Trophoblast cell (in vitro differentiated cells and primary cell): ENCODE measurements at regions not wholly inside any gene's neighbourhood (a gene's known extent, or its start where the extent isn't known, plus 50 kb on each side); places are given as distances from the start of the nearest gene placed in this dataset.
A peak's percentile ranks its signal among the peaks of the same experiment; 100 is the strongest.

Source experiments
- DNase-seq, 2 donors: peaks; one replicate each; pipeline ENCODE4 v3.0.0-alpha.2; 2016
- H2AFZ ChIP-seq: 2 replicates; pipeline ENCODE4 v1.6.1; 2013; ENCODE audit warnings: low read length, moderate library complexity, mild to moderate bottlenecking; ENCODE audit not compliant: insufficient read depth, poor library complexity
- H2AK5ac ChIP-seq: 2 replicates; pipeline ENCODE4 v1.6.1; 2013; ENCODE audit warnings: mild to moderate bottlenecking, low read length
- H2BK120ac ChIP-seq: 2 replicates; pipeline ENCODE4 v1.6.1; 2013; ENCODE audit warnings: low read length, mild to moderate bottlenecking, moderate library complexity; ENCODE audit not compliant: insufficient read depth, poor library complexity
- H2BK12ac ChIP-seq: 2 replicates; pipeline ENCODE4 v1.6.1; 2013; ENCODE audit warnings: mild to moderate bottlenecking, low read length, moderate library complexity
- H2BK5ac ChIP-seq: 2 replicates; pipeline ENCODE4 v1.6.1; 2013; ENCODE audit warnings: low read length, low read depth, moderate library complexity, mild to moderate bottlenecking; ENCODE audit not compliant: poor library complexity
- H3K14ac ChIP-seq: 2 replicates; pipeline ENCODE4 v1.6.1; 2013; ENCODE audit warnings: mild to moderate bottlenecking, low read length
- H3K18ac ChIP-seq: 2 replicates; pipeline ENCODE4 v1.6.1; 2013; ENCODE audit warnings: mild to moderate bottlenecking, low read length
- H3K23ac ChIP-seq: 2 replicates; pipeline ENCODE4 v1.6.1; 2013; ENCODE audit warnings: low read length
- H3K27ac ChIP-seq: 2 replicates; pipeline ENCODE4 v1.5.1; 2013; ENCODE audit warnings: low read depth, mild to moderate bottlenecking, inconsistent platforms, low read length, moderate library complexity
- H3K27me3 ChIP-seq: 2 replicates; pipeline ENCODE4 v1.6.1; 2013; ENCODE audit warnings: inconsistent platforms, mild to moderate bottlenecking, low read length, moderate library complexity; ENCODE audit not compliant: insufficient read depth
- H3K36me3 ChIP-seq, 2 experiments: 1 replicate in 1 of 2; 2 replicates in 1 of 2; pipeline ENCODE4 v1.6.1; 2013; ENCODE audit warnings: low read length in 2 of 2, mild to moderate bottlenecking in 2 of 2, moderate library complexity in 1 of 2; ENCODE audit not compliant: insufficient read depth in 2 of 2, control insufficient read depth in 1 of 2
- H3K4ac ChIP-seq: 2 replicates; pipeline ENCODE4 v1.6.1; 2013; ENCODE audit warnings: low read depth, mild to moderate bottlenecking, low read length, moderate library complexity
- H3K4me1 ChIP-seq, 2 experiments: 1 replicate in 1 of 2; 2 replicates in 1 of 2; pipeline ENCODE4 v1.6.1; 2013; ENCODE audit warnings: low read length in 2 of 2, mild to moderate bottlenecking in 2 of 2, moderate library complexity in 1 of 2; ENCODE audit not compliant: insufficient read depth in 2 of 2, control insufficient read depth in 1 of 2
- H3K4me2 ChIP-seq: 2 replicates; pipeline ENCODE4 v1.6.1; 2013; ENCODE audit warnings: inconsistent platforms, mild to moderate bottlenecking, low read length, moderate library complexity
- H3K4me3 ChIP-seq: 2 replicates; pipeline ENCODE4 v1.5.1; 2013; ENCODE audit warnings: mild to moderate bottlenecking, low read depth, low read length, inconsistent platforms
- H3K79me1 ChIP-seq: one replicate; pipeline ENCODE4 v1.6.1; 2013; ENCODE audit warnings: low read length
- H3K79me2 ChIP-seq: 2 replicates; pipeline ENCODE4 v1.6.1; 2013; ENCODE audit warnings: low read length, mild to moderate bottlenecking; ENCODE audit not compliant: control insufficient read depth, insufficient read depth, poor library complexity
- H3K9ac ChIP-seq: 2 replicates; pipeline ENCODE4 v1.6.1; 2013; ENCODE audit warnings: mild to moderate bottlenecking, low read length
- H3K9me3 ChIP-seq: 2 replicates; pipeline ENCODE4 v1.6.1; 2013; ENCODE audit warnings: low read depth, mild to moderate bottlenecking, control low read depth, inconsistent platforms, low read length; ENCODE audit not compliant: insufficient read depth
- H4K12ac ChIP-seq: 2 replicates; pipeline ENCODE4 v1.6.1; 2013; ENCODE audit warnings: low read depth, mild to moderate bottlenecking, low read length, moderate library complexity
- H4K8ac ChIP-seq: 2 replicates; pipeline ENCODE4 v1.6.1; 2013; ENCODE audit warnings: low read depth, mild to moderate bottlenecking, low read length, moderate library complexity
- H4K91ac ChIP-seq: one replicate; pipeline ENCODE4 v1.6.1; 2013; ENCODE audit warnings: low read depth, mild to moderate bottlenecking, low read length, moderate library complexity
- WGBS: extraction: QIAGEN DNeasy Blood & Tissue Kit; methylation state at CpG from one replicate; pipeline ENCODE4 v1.1.7; 2013; ENCODE audit warnings: missing lambda C conversion rate; ENCODE audit not compliant: insufficient read length, insufficient coverage; ENCODE audit errors: extremely low coverage; 5-methylcytosine and 5-hydroxymethylcytosine counted together

GRCh38 chr12:84745127-84745526 lies 167.5 kb downstream of the SLC6A15 start:
- Histone ChIP-seq H4K91ac (peak overlapping the region; percentile 57), H3K4me1 (no peaks in the 10 kb centered on the region), H4K12ac (no peak overlapping the region), H2AFZ (no peak overlapping the region), H3K4me2 (no peak overlapping the region), H2BK12ac (peak overlapping the region; percentile 40), H3K79me2 (no peaks in the 10 kb centered on the region), H3K36me3 (no peaks in the 10 kb centered on the region), H3K27ac (no peak overlapping the region), H3K9me3 (no peaks in the 10 kb centered on the region), H3K4ac (no peak overlapping the region), H2BK120ac (peak overlapping the region; percentile 33), H3K9ac (no peak overlapping the region), H3K79me1 (peaks cover 8% of the 10 kb centered on the region), H3K23ac (no peak overlapping the region), H3K4me3 (no peak overlapping the region), H2BK5ac (no peak overlapping the region), H2AK5ac (peak overlapping the region; percentile 68), H3K18ac (no peak overlapping the region), H3K27me3 (no peaks in the 10 kb centered on the region), H3K14ac (no peak overlapping the region), H4K8ac (peak overlapping the region; percentile 29)
- DNase-seq, result no peak
- no CpG with 5 or more reads among the region's 3 CpGs for WGBS

DNA sequence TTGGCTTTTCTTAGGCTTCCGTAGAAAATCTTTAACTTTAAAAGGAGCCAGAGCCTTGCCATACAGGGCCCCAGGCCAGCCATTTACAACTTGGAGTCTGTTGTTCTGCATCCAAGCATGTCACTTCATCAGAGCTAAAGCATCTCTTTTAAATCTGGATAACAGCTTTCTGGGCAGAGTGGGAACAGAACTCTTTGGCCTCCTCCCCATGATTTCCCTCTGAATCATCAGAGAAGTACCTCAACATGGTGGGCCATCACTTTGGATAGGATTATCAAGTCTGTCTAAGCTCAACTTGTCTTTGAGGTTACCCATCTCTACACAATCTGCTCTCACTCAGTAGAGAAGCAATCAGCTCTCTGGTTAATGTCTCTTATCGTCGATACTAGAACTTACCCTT lies 170.9 kb downstream of the SLC6A15 start:
- no CpG with 5 or more reads among the region's 3 CpGs for WGBS
- peaks cover 0 to 2% of the 10 kb centered on the region in 2 experiments for H3K4me1 ChIP-seq
- H4K8ac ChIP-seq, result no peak overlapping the region
- H3K9ac ChIP-seq, result no peak overlapping the region
- no peak for DNase-seq
- H2AK5ac ChIP-seq, result no peak overlapping the region
- no peak overlapping the region for H4K12ac ChIP-seq
- H2AFZ ChIP-seq, result no peak overlapping the region
- H3K14ac ChIP-seq, result no peak overlapping the region
- no peaks in the 10 kb centered on the region for H3K36me3 ChIP-seq
- H4K91ac ChIP-seq, result no peak overlapping the region
- no peaks in the 10 kb centered on the region for H3K9me3 ChIP-seq
- no peak overlapping the region for H2BK5ac ChIP-seq
- no peak overlapping the region for H3K4me3 ChIP-seq
- no peaks in the 10 kb centered on the region for H3K79me2 ChIP-seq
- H3K27me3 ChIP-seq, result no peaks in the 10 kb centered on the region
- H2BK120ac ChIP-seq, result no peak overlapping the region
- peaks cover 13% of the 10 kb centered on the region for H3K79me1 ChIP-seq
- H3K27ac ChIP-seq, result peak overlapping the region; percentile 65
- no peak overlapping the region for H3K4ac ChIP-seq
- H2BK12ac ChIP-seq, result no peak overlapping the region
- no peak overlapping the region for H3K18ac ChIP-seq
- no peak overlapping the region for H3K23ac ChIP-seq
- H3K4me2 ChIP-seq, result no peak overlapping the region

DNA sequence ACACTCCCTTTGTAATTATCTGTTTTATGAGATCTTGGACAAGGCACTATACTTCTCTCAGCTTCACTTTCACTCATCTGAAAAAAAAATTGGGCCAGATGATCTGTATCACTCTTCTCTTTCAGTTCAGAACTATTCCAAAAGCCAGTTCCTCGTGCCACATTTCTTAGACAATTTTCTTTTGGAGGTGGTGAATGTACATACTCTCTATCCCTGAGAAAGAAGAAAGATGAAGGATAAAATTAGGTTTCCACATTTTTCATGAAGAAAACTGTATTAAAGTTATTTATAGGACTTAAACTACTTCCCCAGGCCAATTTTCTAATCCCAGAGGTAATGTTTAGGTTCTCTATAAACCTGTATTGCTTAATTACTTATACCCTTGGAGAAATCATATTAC lies 171.6 kb downstream of the SLC6A15 start:
- peak overlapping the region; percentile 90 for H3K27ac ChIP-seq
- no peaks in the 10 kb centered on the region for H3K9me3 ChIP-seq
- H3K14ac ChIP-seq, result no peak overlapping the region
- no peak for DNase-seq
- no peak overlapping the region for H2AK5ac ChIP-seq
- peaks cover 0 to 2% of the 10 kb centered on the region in 2 experiments for H3K4me1 ChIP-seq
- H3K27me3 ChIP-seq, result no peaks in the 10 kb centered on the region
- no peak overlapping the region for H3K4me3 ChIP-seq
- H4K91ac ChIP-seq, result no peak overlapping the region
- H3K9ac ChIP-seq, result no peak overlapping the region
- no peak overlapping the region for H3K4ac ChIP-seq
- H3K4me2 ChIP-seq, result no peak overlapping the region
- H2BK12ac ChIP-seq, result no peak overlapping the region
- no peaks in the 10 kb centered on the region for H3K79me2 ChIP-seq
- WGBS, result no CpG with 5 or more reads among the region's 1 CpG
- no peak overlapping the region for H2BK5ac ChIP-seq
- no peaks in the 10 kb centered on the region for H3K36me3 ChIP-seq
- no peak overlapping the region for H2BK120ac ChIP-seq
- no peak overlapping the region for H2AFZ ChIP-seq
- H3K18ac ChIP-seq, result no peak overlapping the region
- no peak overlapping the region for H4K8ac ChIP-seq
- peaks cover 14% of the 10 kb centered on the region for H3K79me1 ChIP-seq
- no peak overlapping the region for H3K23ac ChIP-seq
- no peak overlapping the region for H4K12ac ChIP-seq

GRCh38 chr12:84740602-84741001 lies 172.0 kb downstream of the SLC6A15 start:
- Histone ChIP-seq H3K4me3 (no peak overlapping the region), H4K8ac (no peak overlapping the region), H3K79me1 (peaks cover 15% of the 10 kb centered on the region), H4K12ac (no peak overlapping the region), H2BK12ac (no peak overlapping the region), H3K36me3 (no peaks in the 10 kb centered on the region), H3K4me1 (peaks cover 0 to 2% of the 10 kb centered on the region in 2 experiments), H3K4ac (no peak overlapping the region), H3K14ac (no peak overlapping the region), H3K79me2 (no peaks in the 10 kb centered on the region), H3K27me3 (no peaks in the 10 kb centered on the region), H3K4me2 (no peak overlapping the region), H4K91ac (peak overlapping the region; percentile 26), H2BK5ac (peak overlapping the region; percentile 50), H2BK120ac (peak overlapping the region; percentile 26), H3K9me3 (no peaks in the 10 kb centered on the region), H2AK5ac (no peak overlapping the region), H2AFZ (no peak overlapping the region), H3K9ac (no peak overlapping the region), H3K23ac (no peak overlapping the region), H3K27ac (peak overlapping the region; percentile 90), H3K18ac (no peak overlapping the region)
- WGBS, result no CpG with 5 or more reads among the region's 3 CpGs
- no peak for DNase-seq
